Stimulated activated CD8-positive, alpha-beta memory T cell treated with anti-CD3 and anti-CD28 coated beads, Interleukin-7, amount 100 ng/mL, for 4 hours (primary cell): ENCODE measurements at regions not wholly inside any gene's neighbourhood (a gene's known extent, or its start where the extent isn't known, plus 50 kb on each side); places are given as distances from the start of the nearest gene placed in this dataset.
"Not testable (repeated sequence)": the region's sequence is repeated elsewhere in the genome, so short reads cannot be mapped to it uniquely, and the experiment has no call there.

ENCODE experiments used
- DNase-seq, 2 donors: peaks; one replicate each; pipeline ENCODE4 v3.0.0-alpha.2; 2020; ENCODE audit warnings: low read depth in 2 of 2

GRCh38 chr9:71364186-71364955 is 242.9 kb upstream of the TRPM3 start:
- DNase-seq, result no peak

- no peak for DNase-seq
Observed at GRCh38 chr9:71363286-71363961, 242.0 kb upstream of the TRPM3 start.

- DNase-seq, result no peak
Observed at GRCh38 chr9:71361357-71361756, 239.9 kb upstream of the TRPM3 start.

GRCh38 chr9:71357346-71357745 is 235.9 kb upstream of the TRPM3 start:
- DNase-seq, result no peak

- DNase-seq, result no peak
Observed at GRCh38 chr9:71355884-71356283, 234.5 kb upstream of the TRPM3 start.

GRCh38 chr9:71353720-71354119 is 232.3 kb upstream of the TRPM3 start:
- no peak for DNase-seq

GRCh38 chr9:71352837-71353236 is 231.4 kb upstream of the TRPM3 start:
- no peak for DNase-seq

GRCh38 chr9:71349218-71349617 is 227.8 kb upstream of the TRPM3 start:
- DNase-seq, result no peak

GRCh38 chr9:71333321-71333720 is 211.9 kb upstream of the TRPM3 start:
- no peak for DNase-seq

GRCh38 chr9:71331603-71332002 is 210.2 kb upstream of the TRPM3 start:
- no peak for DNase-seq

GRCh38 chr9:71329873-71330272 is 208.5 kb upstream of the TRPM3 start:
- DNase-seq, result no peak

- no peak for DNase-seq
Observed at GRCh38 chr9:71326360-71326759, 204.9 kb upstream of the TRPM3 start.

- DNase-seq, result no peak
Observed at GRCh38 chr9:71323357-71323756, 201.9 kb upstream of the TRPM3 start.

- no peak for DNase-seq
Observed at GRCh38 chr9:71322311-71322710, 200.9 kb upstream of the TRPM3 start.

- no peak for DNase-seq
Observed at GRCh38 chr9:71308454-71308853, 187.0 kb upstream of the TRPM3 start.

- no peak for DNase-seq
Observed at GRCh38 chr9:71306134-71306533, 184.7 kb upstream of the TRPM3 start.

GRCh38 chr9:71303351-71303750 is 181.9 kb upstream of the TRPM3 start:
- DNase-seq, result no peak

GRCh38 chr9:71302776-71303175 is 181.4 kb upstream of the TRPM3 start:
- no peak for DNase-seq

GRCh38 chr9:71295928-71296327 is 174.5 kb upstream of the TRPM3 start:
- DNase-seq, result no peak

- no peak for DNase-seq
Observed at GRCh38 chr9:71286146-71286545, 164.7 kb upstream of the TRPM3 start.

- no peak for DNase-seq
Observed at GRCh38 chr9:71285191-71285656, 163.8 kb upstream of the TRPM3 start.

- not testable (repeated sequence) for DNase-seq
Observed at GRCh38 chr9:71282116-71282515, 160.7 kb upstream of the TRPM3 start.

- DNase-seq, result no peak
Observed at GRCh38 chr9:71279151-71279739, 157.8 kb upstream of the TRPM3 start.
